Calu3 (cell line): ENCODE measurements at regions not wholly inside any gene's neighbourhood (a gene's known extent, or its start where the extent isn't known, plus 50 kb on each side); places are given as distances from the start of the nearest gene placed in this dataset.
"Not testable (repeated sequence)": the region's sequence is repeated elsewhere in the genome, so short reads cannot be mapped to it uniquely, and the experiment has no call there.

Experiments
- BruUV-seq: library from RNA; stranded (reverse); fragments of 400-500 nt; replicated peaks from 2 replicates; lab custom pipeline; 2021; lab: Mats Ljungman, UMichigan
- CTCF ChIA-PET: fragments of 300-600 bp; sonication (Branson Sonifier 250); formaldehyde crosslinking; loops from one replicate; lab custom pipeline; 2022; ENCODE audit warnings: antibody characterized with exemption; lab: Charles Lee
- DNase-seq: peaks from one replicate; pipeline ENCODE4 v3.0.0; 2022
- H3K27ac Mint-ChIP-seq: one replicate; pipeline ENCODE4 v1.8.0; 2022; ENCODE audit warnings: mixed read lengths; ENCODE audit not compliant: unreplicated experiment
- H3K27me3 Mint-ChIP-seq: one replicate; pipeline ENCODE4 v1.8.0; 2022; ENCODE audit warnings: mixed read lengths; ENCODE audit not compliant: unreplicated experiment
- H3K36me3 Mint-ChIP-seq: one replicate; pipeline ENCODE4 v1.8.0; 2022; ENCODE audit warnings: mild to moderate bottlenecking, moderate library complexity, mixed read lengths; ENCODE audit not compliant: insufficient read depth, unreplicated experiment
- H3K4me1 Mint-ChIP-seq: one replicate; pipeline ENCODE4 v1.8.0; 2022; ENCODE audit warnings: mild to moderate bottlenecking, low read depth, mixed read lengths; ENCODE audit not compliant: unreplicated experiment
- H3K4me3 Mint-ChIP-seq: one replicate; pipeline ENCODE4 v1.8.0; 2022; ENCODE audit warnings: mild to moderate bottlenecking, low read depth, moderate library complexity, mixed read lengths; ENCODE audit not compliant: unreplicated experiment
- H3K9me3 Mint-ChIP-seq: one replicate; pipeline ENCODE4 v1.8.0; 2022; ENCODE audit warnings: low read depth, mixed read lengths; ENCODE audit not compliant: unreplicated experiment
- intact Hi-C: fragments of 100-400 bp; cut with micrococcal nuclease; formaldehyde crosslinking; loops from one replicate; pipeline ENCODE4 v1.10.0; 2022; ENCODE audit not compliant: unreplicated experiment
- TF ChIP-seq, protein P1 (sequence below): fragments of 200-600 bp; IDR thresholded peaks from one replicate; pipeline ENCODE4 v1.8.0; 2022; ENCODE audit warnings: antibody characterized with exemption; ENCODE audit not compliant: unreplicated experiment

DNA sequence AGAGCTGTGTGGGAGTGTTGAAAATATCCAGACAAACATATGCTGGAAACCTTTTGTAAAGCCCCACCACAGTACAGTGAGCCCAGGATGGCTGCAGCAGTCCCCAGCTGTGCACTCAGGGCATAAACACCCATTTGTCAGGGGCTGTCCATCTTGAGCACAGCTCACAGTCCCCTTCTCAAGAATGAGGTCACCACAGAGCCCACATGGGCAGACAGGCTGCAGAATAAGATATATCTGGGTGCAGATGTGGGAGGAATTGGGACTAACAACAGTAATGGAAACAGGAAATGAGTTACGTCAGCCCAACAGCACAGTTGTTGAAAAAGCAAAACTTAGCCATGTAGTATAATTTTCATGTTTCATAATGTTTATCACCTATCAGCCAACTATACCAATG lies 219.6 kb downstream of the ETAA1 start:
- Mint-ChIP-seq H3K4me3 (no peak overlapping the region), H3K36me3 (no peaks in the 10 kb centered on the region), H3K27ac (no peak overlapping the region), H3K27me3 (no peaks in the 10 kb centered on the region), H3K9me3 (no peaks in the 10 kb centered on the region), H3K4me1 (peaks cover 10% of the 10 kb centered on the region)
- no TSS peak for BruUV-seq
- intact Hi-C loops = no loop called here
- no peak for DNase-seq
- CTCF ChIA-PET = no interaction called here
- TF ChIP-seq, protein P1, sequence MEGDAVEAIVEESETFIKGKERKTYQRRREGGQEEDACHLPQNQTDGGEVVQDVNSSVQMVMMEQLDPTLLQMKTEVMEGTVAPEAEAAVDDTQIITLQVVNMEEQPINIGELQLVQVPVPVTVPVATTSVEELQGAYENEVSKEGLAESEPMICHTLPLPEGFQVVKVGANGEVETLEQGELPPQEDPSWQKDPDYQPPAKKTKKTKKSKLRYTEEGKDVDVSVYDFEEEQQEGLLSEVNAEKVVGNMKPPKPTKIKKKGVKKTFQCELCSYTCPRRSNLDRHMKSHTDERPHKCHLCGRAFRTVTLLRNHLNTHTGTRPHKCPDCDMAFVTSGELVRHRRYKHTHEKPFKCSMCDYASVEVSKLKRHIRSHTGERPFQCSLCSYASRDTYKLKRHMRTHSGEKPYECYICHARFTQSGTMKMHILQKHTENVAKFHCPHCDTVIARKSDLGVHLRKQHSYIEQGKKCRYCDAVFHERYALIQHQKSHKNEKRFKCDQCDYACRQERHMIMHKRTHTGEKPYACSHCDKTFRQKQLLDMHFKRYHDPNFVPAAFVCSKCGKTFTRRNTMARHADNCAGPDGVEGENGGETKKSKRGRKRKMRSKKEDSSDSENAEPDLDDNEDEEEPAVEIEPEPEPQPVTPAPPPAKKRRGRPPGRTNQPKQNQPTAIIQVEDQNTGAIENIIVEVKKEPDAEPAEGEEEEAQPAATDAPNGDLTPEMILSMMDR = no peak

DNA sequence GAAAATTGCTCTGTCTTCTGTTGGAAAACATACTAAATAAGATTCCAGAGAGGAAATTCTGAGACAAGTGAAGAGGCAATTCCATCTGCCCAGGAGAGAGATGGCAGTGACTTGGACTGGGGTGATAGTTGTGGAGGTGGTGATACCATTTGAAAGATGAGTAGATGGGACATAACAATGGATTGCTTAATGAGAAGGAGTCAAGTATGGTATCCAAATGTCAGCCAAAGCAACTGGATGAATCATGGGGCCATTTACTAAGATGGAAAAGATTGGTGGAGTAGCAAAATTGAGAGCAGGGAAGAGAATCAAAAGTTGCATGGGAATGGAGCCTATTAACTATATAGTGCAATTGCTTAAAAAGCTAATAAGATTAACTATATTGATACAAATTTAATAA lies 222.1 kb downstream of the ETAA1 start:
- intact Hi-C loops = no loop called here
- BruUV-seq = no TSS peak
- CTCF ChIA-PET = no interaction called here
- Mint-ChIP-seq H3K36me3 (no peaks in the 10 kb centered on the region), H3K4me3 (no peak overlapping the region), H3K27me3 (no peaks in the 10 kb centered on the region), H3K4me1 (no peaks in the 10 kb centered on the region), H3K9me3 (no peaks in the 10 kb centered on the region), H3K27ac (no peak overlapping the region)
- DNase-seq = no peak
- TF ChIP-seq, protein P1 = no peak

DNA sequence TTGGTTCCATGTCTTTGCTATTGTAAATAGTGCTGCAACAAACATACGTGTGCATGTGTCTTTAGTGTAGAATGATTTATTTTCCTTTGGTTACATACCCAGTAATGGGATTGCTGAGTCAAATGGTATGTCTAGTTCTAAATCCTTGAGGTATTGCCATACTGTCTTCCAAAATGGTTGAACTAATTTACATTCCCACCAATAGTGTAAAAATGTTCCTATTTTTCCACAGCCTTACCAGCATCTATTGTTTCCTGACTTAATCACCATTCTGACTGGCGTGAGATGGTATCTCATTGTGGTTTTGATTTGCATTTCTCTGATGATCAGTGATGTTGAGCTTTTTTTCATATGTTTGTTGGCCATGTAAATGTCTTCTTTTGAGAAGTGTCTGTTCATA lies 226.6 kb downstream of the ETAA1 start:
- intact Hi-C loops = not testable (repeated sequence)

DNA sequence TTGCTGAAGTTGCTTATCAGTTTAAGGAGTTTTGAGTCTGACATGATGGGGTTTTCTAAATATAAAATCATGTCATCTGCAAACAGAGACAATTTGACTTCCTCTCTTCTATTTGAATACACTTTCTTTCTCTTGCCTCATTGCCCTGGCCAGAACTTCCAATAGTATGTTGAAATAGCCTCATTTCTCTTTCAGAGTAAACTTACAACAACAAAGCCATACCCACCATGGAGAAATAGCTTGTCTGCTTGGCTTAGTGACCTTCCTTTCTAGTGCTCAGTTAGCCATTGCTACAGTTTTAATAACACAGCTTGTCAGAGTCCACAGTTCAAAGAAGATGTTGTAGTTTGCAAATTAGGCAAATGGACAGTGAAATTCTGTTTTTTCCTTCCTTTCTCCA lies 228.0 kb downstream of the ETAA1 start:
- no peak for DNase-seq
- no peak overlapping the region for H3K27ac Mint-ChIP-seq
- no peak overlapping the region for H3K4me3 Mint-ChIP-seq
- BruUV-seq = no TSS peak
- no peaks in the 10 kb centered on the region for H3K4me1 Mint-ChIP-seq
- intact Hi-C loops = no loop called here
- no peaks in the 10 kb centered on the region for H3K36me3 Mint-ChIP-seq
- peaks cover 2% of the 10 kb centered on the region for H3K9me3 Mint-ChIP-seq
- CTCF ChIA-PET = no interaction called here
- H3K27me3 Mint-ChIP-seq = no peaks in the 10 kb centered on the region
- TF ChIP-seq, protein P1 = no peak

More for the DNA sequence above, 226.6 kb downstream of the ETAA1 start:
- H3K36me3 Mint-ChIP-seq, BruUV-seq, H3K4me3 Mint-ChIP-seq, CTCF ChIA-PET, H3K27me3 Mint-ChIP-seq, DNase-seq, H3K9me3 Mint-ChIP-seq, H3K4me1 Mint-ChIP-seq, H3K27ac Mint-ChIP-seq: not testable (repeated sequence)

DNA sequence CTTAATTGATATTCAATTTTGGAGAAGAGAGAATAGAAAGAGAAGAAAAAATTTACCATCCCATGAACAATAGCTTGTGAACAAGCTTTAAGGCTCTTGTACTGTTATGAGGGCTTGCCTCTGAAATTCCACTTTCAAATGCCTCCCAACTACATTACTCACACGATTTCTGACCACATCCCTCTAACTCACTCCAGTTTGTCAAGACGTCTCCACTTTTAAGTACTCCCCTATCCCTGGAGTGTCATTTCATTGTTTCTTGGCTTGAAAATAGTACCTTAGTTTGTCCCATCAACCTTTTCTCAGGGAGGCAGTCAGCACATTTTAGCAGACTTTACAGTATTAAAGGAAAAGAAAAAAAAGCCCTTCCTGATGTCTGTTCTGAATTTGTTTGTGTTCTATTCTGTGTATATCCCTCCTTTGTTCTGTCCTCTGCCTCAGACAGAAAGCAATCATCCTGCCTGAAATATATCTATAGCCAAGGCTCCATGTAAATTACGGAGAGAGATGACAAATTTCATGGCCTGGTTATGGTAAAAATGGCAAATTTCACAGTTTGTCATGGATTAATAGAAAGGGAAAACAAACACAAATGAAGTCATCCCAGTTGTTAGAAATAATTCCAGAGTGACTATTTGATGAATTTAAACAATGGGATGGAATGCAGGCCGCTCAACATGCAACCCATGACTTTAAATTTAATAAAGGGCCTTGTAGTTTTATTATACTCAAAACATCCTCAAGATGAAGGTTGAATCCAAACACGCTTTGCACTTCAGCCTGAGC lies 228.8 kb downstream of the ETAA1 start:
- Mint-ChIP-seq H3K36me3 (no peaks in the 10 kb centered on the region), H3K9me3 (peaks cover 2% of the 10 kb centered on the region), H3K4me1 (no peaks in the 10 kb centered on the region), H3K27ac (no peak overlapping the region), H3K4me3 (no peak overlapping the region), H3K27me3 (no peaks in the 10 kb centered on the region)
- BruUV-seq = no TSS peak
- intact Hi-C loops = no loop called here
- no peak for DNase-seq
- TF ChIP-seq, protein P1 = no peak
- CTCF ChIA-PET = no interaction called here
